K562 (cell line): ENCODE measurements at regions not wholly inside any gene's neighbourhood (a gene's known extent, or its start where the extent isn't known, plus 50 kb on each side); places are given as distances from the start of the nearest gene placed in this dataset.

ENCODE experiments used
- ATAC-seq: fragments of 200-7000 bp; cut with Tn5 transposase; 3 replicates; pipeline ENCODE4 v1.9.1; 2020; ENCODE audit warnings: moderate library complexity
- BruUV-seq: library from RNA; stranded (reverse); fragments of 400-500 nt; replicated peaks from 2 replicates; lab custom pipeline; 2021; lab: Mats Ljungman, UMichigan
- CTCF ChIA-PET: fragments of 300-600 bp; formaldehyde crosslinking; extraction: SDS; loops from one replicate; lab custom pipeline; 2021; ENCODE audit warnings: low intra/inter-chr PET ratio; lab: Yijun Ruan, JAX
- POLR2A ChIA-PET: fragments of 300-600, 350-650 bp; sonication (Branson Sonifier 250); formaldehyde crosslinking; extraction: SDS; loops from one replicate; lab custom pipeline; 2021; ENCODE audit warnings: antibody characterized with exemption, inconsistent platforms; lab: Yijun Ruan, JAX
- DNase-seq, 4 experiments: peaks; one replicate each; pipeline versions ENCODE4 v3.0.0 to v3.0.0-alpha.2; 2011 to 2018; ENCODE audit warnings: low spot score in 3 of 4, mixed read lengths in 3 of 4; ENCODE audit errors: extremely low read depth in 1 of 4
- FAIRE-seq: peaks from 2 replicates; lab custom pipeline; 2011; peaks lifted over from hg19 to GRCh38; lab: Jason Lieb, UNC
- H2AFZ ChIP-seq: 2 replicates; pipeline ENCODE4 v1.6.0; 2011; ENCODE audit warnings: low read depth, low read length, control low read depth, inconsistent platforms
- H3K27ac ChIP-seq: fragments of 200-600 bp; 3 replicates; pipeline ENCODE4 v1.8.0; 2011; ENCODE audit warnings: low read depth, mild to moderate bottlenecking, control low read depth, inconsistent platforms, low read length, moderate library complexity, mixed read lengths; ENCODE audit errors: extremely low read depth
- H3K27me3 ChIP-seq, 2 experiments: fragments of 300-600 bp in 1 of 2; 2 replicates in 1 of 2; 3 replicates in 1 of 2; pipeline versions ENCODE4 v1.6.0 to v1.8.0; 2011; ENCODE audit warnings: inconsistent platforms in 2 of 2, low read length in 2 of 2, mild to moderate bottlenecking in 1 of 2, mixed read lengths in 1 of 2, moderate library complexity in 1 of 2; ENCODE audit not compliant: control insufficient read depth in 2 of 2, insufficient read depth in 2 of 2
- H3K36me3 ChIP-seq: fragments of 300-600 bp; 3 replicates; pipeline ENCODE4 v1.8.0; 2011; ENCODE audit warnings: mild to moderate bottlenecking, low read length, inconsistent platforms; ENCODE audit not compliant: control insufficient read depth, insufficient read depth
- H3K4me1 ChIP-seq, 2 experiments: fragments of 200-600 bp in 1 of 2; replicated peaks in 1 of 2; 2 replicates in 1 of 2; 3 replicates in 1 of 2; pipeline versions ENCODE4 v1.5.1 to v1.8.0; 2011; ENCODE audit warnings: inconsistent platforms in 2 of 2, low read length in 2 of 2, mild to moderate bottlenecking in 1 of 2, mixed read lengths in 1 of 2, moderate library complexity in 1 of 2; ENCODE audit not compliant: control insufficient read depth in 2 of 2, insufficient read depth in 2 of 2
- H3K4me2 ChIP-seq: 2 replicates; pipeline ENCODE4 v1.6.1; 2011; ENCODE audit warnings: low read length, control low read depth, inconsistent platforms, mixed read lengths; ENCODE audit not compliant: insufficient read depth
- H3K4me3 ChIP-seq: fragments of 200-600 bp; sonication (generic), shearing (Covaris generic); 2 replicates; pipeline ENCODE4 v1.5.1; 2016; ENCODE audit warnings: control low read depth, inconsistent platforms
- H3K79me2 ChIP-seq: fragments of 200-600 bp; 3 replicates; pipeline ENCODE4 v1.8.0; 2011; ENCODE audit warnings: low read length, inconsistent platforms; ENCODE audit not compliant: control insufficient read depth, insufficient read depth
- H3K9ac ChIP-seq, 2 experiments: 2 replicates each; pipeline versions ENCODE4 v1.6.0 to v1.6.1; 2011; ENCODE audit warnings: low read depth in 2 of 2, low read length in 2 of 2, control low read depth in 1 of 2, inconsistent platforms in 1 of 2, mild to moderate bottlenecking in 1 of 2, mixed read lengths in 1 of 2; ENCODE audit not compliant: insufficient read depth in 1 of 2
- H3K9me1 ChIP-seq: one replicate; pipeline ENCODE4 v1.6.0; 2011; ENCODE audit warnings: inconsistent platforms, mild to moderate bottlenecking, low read length, moderate library complexity; ENCODE audit not compliant: control insufficient read depth, insufficient read depth
- H3K9me3 ChIP-seq: replicated peaks from 2 replicates; pipeline ENCODE4 v1.5.1; 2011; ENCODE audit warnings: low read depth, low read length, inconsistent platforms; ENCODE audit not compliant: control insufficient read depth, insufficient read depth
- H4K20me1 ChIP-seq: replicated peaks from 2 replicates; pipeline ENCODE4 v1.6.1; 2011; ENCODE audit warnings: low read length, inconsistent platforms, mixed read lengths; ENCODE audit not compliant: control insufficient read depth, insufficient read depth
- BDP1 ChIP-seq: IDR thresholded peaks from 3 replicates; pipeline ENCODE4 v1.6.1; 2011; ENCODE audit not compliant: insufficient read length, insufficient read depth
- CHCHD3 ChIP-seq: fragments of 250-450 bp; sonication (Bioruptor Pico); IDR thresholded peaks from 2 replicates; pipeline ENCODE4 v2.1.2; 2022; ENCODE audit warnings: mild to moderate bottlenecking
- CREBBP ChIP-seq: IDR thresholded peaks from one replicate; pipeline ENCODE4 v1.6.1; 2012; ENCODE audit warnings: low read depth, mild to moderate bottlenecking, control low read depth, inconsistent platforms, low read length
- E2F8 ChIP-seq: fragments of 450-650 bp; IDR thresholded peaks from 2 replicates; pipeline ENCODE4 v1.7.1; 2018; ENCODE audit warnings: mild to moderate bottlenecking, low read depth; ENCODE audit not compliant: partially characterized antibody
- GTF2F1 ChIP-seq: IDR thresholded peaks from 2 replicates; pipeline ENCODE4 v1.6.1; 2011; ENCODE audit warnings: low read depth, low read length, improper control_type of control experiment
- HDAC1 ChIP-seq, 2 experiments: fragments of 450-650 bp; IDR thresholded peaks; 2 replicates each; pipeline ENCODE4 v1.6.1; 2016 to 2017; ENCODE audit warnings: inconsistent platforms in 1 of 2, mild to moderate bottlenecking in 1 of 2, moderate library complexity in 1 of 2
- KAT2B ChIP-seq: IDR thresholded peaks from one replicate; pipeline ENCODE4 v1.6.1; 2012; ENCODE audit warnings: low read depth, mild to moderate bottlenecking, control low read depth, inconsistent platforms, low read length, moderate library complexity
- PML ChIP-seq: IDR thresholded peaks from 2 replicates; pipeline ENCODE4 v1.6.1; 2012; ENCODE audit warnings: low read length, inconsistent platforms
- RAD21 ChIP-seq, 2 experiments: fragments of 250-450 bp in 1 of 2; fragments of 450-650 bp in 1 of 2; sonication (Bioruptor Pico) in 1 of 2; formaldehyde crosslinking in 1 of 2; IDR thresholded peaks in 1 of 2; conservative IDR thresholded peaks in 1 of 2; 2 replicates each; pipeline versions ENCODE4 v1.4.0 to v1.8.0; 2020 to 2022; ENCODE audit warnings: mild to moderate bottlenecking in 2 of 2, moderate library complexity in 1 of 2
- RBBP5 ChIP-seq: fragments of 200-600 bp; sonication (generic); IDR thresholded peaks from 2 replicates; pipeline ENCODE4 v1.6.1; 2012; ENCODE audit warnings: borderline replicate concordance, mild to moderate bottlenecking, low read length, control low read depth, inconsistent platforms; ENCODE audit not compliant: insufficient read depth, poor library complexity, severe bottlenecking
- RBM39 ChIP-seq: fragments of 200-400 bp; formaldehyde crosslinking; optimal IDR thresholded peaks from 2 replicates; pipeline ENCODE3; 2018; ENCODE audit warnings: low read depth, low read length
- TAF15 ChIP-seq: fragments of 200-400 bp; formaldehyde crosslinking; IDR thresholded peaks from 2 replicates; pipeline ENCODE4 v1.6.1; 2017; ENCODE audit warnings: mild to moderate bottlenecking, low read depth, low read length, moderate library complexity
- ZBTB11 ChIP-seq, 3 experiments: fragments of 200-800 bp in 1 of 3; fragments of 250-450 bp in 1 of 3; fragments of 450-650 bp in 1 of 3; sonication (Bioruptor Pico) in 1 of 3; sonication (Bioruptor generic) in 1 of 3; formaldehyde crosslinking in 1 of 3; IDR thresholded peaks; 2 replicates each; pipeline versions ENCODE4 v1.6.1 to v1.8.0; 2016 to 2022; ENCODE audit warnings: mild to moderate bottlenecking in 2 of 3, missing genetic modification characterization in 2 of 3, missing compliant biosample characterization in 1 of 3, moderate library complexity in 1 of 3
- ZFP30 ChIP-seq: fragments of 250-450 bp; sonication (Bioruptor Pico); IDR thresholded peaks from 2 replicates; pipeline ENCODE4 v1.8.0; 2022; ENCODE audit warnings: moderate library complexity, mild to moderate bottlenecking, inconsistent platforms, borderline replicate concordance
- in situ Hi-C: fragments of 300-500 bp; cut with MboI; formaldehyde crosslinking; loops from 4 replicates; pipeline ENCODE4 v1.15.0; 2018; ENCODE audit warnings: inconsistent platforms, mixed read lengths
- intact Hi-C: fragments of 100-400 bp; cut with micrococcal nuclease; formaldehyde crosslinking; loops from 2 replicates; pipeline ENCODE4 v1.14.2; 2022
- TF ChIP-seq, protein P1 (sequence below): sonication (generic); formaldehyde crosslinking; IDR thresholded peaks from 2 replicates; pipeline ENCODE4 v1.8.1; 2023; ENCODE audit warnings: mild to moderate bottlenecking, missing genetic modification reagents

GRCh38 chr11:128105950-128106349 is 481.4 kb downstream of the ETS1 start:
- in situ Hi-C loops = no loop called here
- Histone ChIP-seq H3K4me1 (no peaks in the 10 kb centered on the region), H4K20me1 (no peaks in the 10 kb centered on the region), H3K9me1 (no peaks in the 10 kb centered on the region), H3K4me2 (no peak overlapping the region), H3K27ac (no peak overlapping the region), H2AFZ (no peak overlapping the region), H3K27me3 (no peaks in the 10 kb centered on the region), H3K36me3 (no peaks in the 10 kb centered on the region), H3K9me3 (no peaks in the 10 kb centered on the region), H3K79me2 (no peaks in the 10 kb centered on the region), H3K9ac (no peak overlapping the region), H3K4me3 (no peak overlapping the region)
- no peak for TF ChIP-seq E2F8
- no peak for TF ChIP-seq BDP1
- no peak for TF ChIP-seq PML
- TF ChIP-seq, protein P1, sequence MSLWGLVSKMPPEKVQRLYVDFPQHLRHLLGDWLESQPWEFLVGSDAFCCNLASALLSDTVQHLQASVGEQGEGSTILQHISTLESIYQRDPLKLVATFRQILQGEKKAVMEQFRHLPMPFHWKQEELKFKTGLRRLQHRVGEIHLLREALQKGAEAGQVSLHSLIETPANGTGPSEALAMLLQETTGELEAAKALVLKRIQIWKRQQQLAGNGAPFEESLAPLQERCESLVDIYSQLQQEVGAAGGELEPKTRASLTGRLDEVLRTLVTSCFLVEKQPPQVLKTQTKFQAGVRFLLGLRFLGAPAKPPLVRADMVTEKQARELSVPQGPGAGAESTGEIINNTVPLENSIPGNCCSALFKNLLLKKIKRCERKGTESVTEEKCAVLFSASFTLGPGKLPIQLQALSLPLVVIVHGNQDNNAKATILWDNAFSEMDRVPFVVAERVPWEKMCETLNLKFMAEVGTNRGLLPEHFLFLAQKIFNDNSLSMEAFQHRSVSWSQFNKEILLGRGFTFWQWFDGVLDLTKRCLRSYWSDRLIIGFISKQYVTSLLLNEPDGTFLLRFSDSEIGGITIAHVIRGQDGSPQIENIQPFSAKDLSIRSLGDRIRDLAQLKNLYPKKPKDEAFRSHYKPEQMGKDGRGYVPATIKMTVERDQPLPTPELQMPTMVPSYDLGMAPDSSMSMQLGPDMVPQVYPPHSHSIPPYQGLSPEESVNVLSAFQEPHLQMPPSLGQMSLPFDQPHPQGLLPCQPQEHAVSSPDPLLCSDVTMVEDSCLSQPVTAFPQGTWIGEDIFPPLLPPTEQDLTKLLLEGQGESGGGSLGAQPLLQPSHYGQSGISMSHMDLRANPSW (CRISPR knock-in tag) = no peak
- TF ChIP-seq RBM39 = no peak
- no peak for TF ChIP-seq CREBBP
- no peak for TF ChIP-seq RBBP5
- TF ChIP-seq GTF2F1 = no peak
- no peak for TF ChIP-seq HDAC1 (IDR thresholded peaks at IDR 0.05)
- TF ChIP-seq KAT2B = no peak
- no peak for TF ChIP-seq RAD21 (CRISPR knock-in tag; conservative IDR thresholded peaks at IDR 0.05 in 1 of 2, IDR thresholded peaks at IDR 0.05 in 1 of 2)
- no peak for TF ChIP-seq CHCHD3 (CRISPR knock-in tag)
- TF ChIP-seq ZBTB11 (CRISPR knock-in tag; IDR thresholded peaks at IDR 0.05) = no peak
- no peak for TF ChIP-seq ZFP30
- no peak for TF ChIP-seq TAF15
- CTCF ChIA-PET = no interaction called here
- DNase-seq (no peak), FAIRE-seq (no peak), ATAC-seq (no peak)
- no TSS peak for BruUV-seq
- intact Hi-C loops = no loop called here
- POLR2A ChIA-PET = no interaction called here
